Duodenal mucosa (tissue), 2 donors: ENCODE measurements at regions not wholly inside any gene's neighbourhood (a gene's known extent, or its start where the extent isn't known, plus 50 kb on each side); places are given as distances from the start of the nearest gene placed in this dataset.
"Not testable (repeated sequence)": the region's sequence is repeated elsewhere in the genome, so short reads cannot be mapped to it uniquely, and the experiment has no call there.

Experiments
- H3K27ac ChIP-seq: one replicate; pipeline ENCODE4 v1.7.0; 2013; ENCODE audit warnings: low read depth, low read length
- H3K27me3 ChIP-seq, 2 donors: one replicate each; pipeline ENCODE4 v1.7.0; 2013; ENCODE audit warnings: low read length in 2 of 2, control low read depth in 1 of 2; ENCODE audit not compliant: insufficient read depth in 2 of 2, control insufficient read depth in 1 of 2
- H3K36me3 ChIP-seq, 2 donors: one replicate each; pipeline ENCODE4 v1.7.0; 2013; ENCODE audit warnings: low read length in 2 of 2, control low read depth in 1 of 2; ENCODE audit not compliant: insufficient read depth in 2 of 2, control insufficient read depth in 1 of 2
- H3K4me1 ChIP-seq, 2 donors: one replicate each; pipeline ENCODE4 v1.7.0; 2013; ENCODE audit warnings: low read length in 2 of 2, control low read depth in 1 of 2; ENCODE audit not compliant: insufficient read depth in 2 of 2, control insufficient read depth in 1 of 2
- H3K4me3 ChIP-seq, 2 donors: one replicate each; pipeline ENCODE4 v1.7.0; 2013; ENCODE audit warnings: low read length in 2 of 2, low read depth in 1 of 2
- H3K9ac ChIP-seq, 2 donors: one replicate each; pipeline ENCODE4 v1.7.0; 2013; ENCODE audit warnings: low read length in 2 of 2, low read depth in 1 of 2
- H3K9me3 ChIP-seq, 2 donors: one replicate each; pipeline ENCODE4 v1.7.0; 2013; ENCODE audit warnings: low read length in 2 of 2, control low read depth in 1 of 2; ENCODE audit not compliant: control insufficient read depth in 1 of 2

GRCh38 chr7:138195151-138195571 lies 118.9 kb downstream of the AKR1D1 start:
- H3K27me3 ChIP-seq, result no peaks in the 10 kb centered on the region
- H3K9ac ChIP-seq, result no peak overlapping the region
- no peak overlapping the region for H3K27ac ChIP-seq
- no peaks in the 10 kb centered on the region for H3K9me3 ChIP-seq
- no peaks in the 10 kb centered on the region for H3K36me3 ChIP-seq
- no peak overlapping the region for H3K4me3 ChIP-seq
- H3K4me1 ChIP-seq, result peaks cover 8% of the 10 kb centered on the region in 2 donors

GRCh38 chr7:138196503-138196946 lies 120.3 kb downstream of the AKR1D1 start:
- H3K4me1 ChIP-seq, H3K4me3 ChIP-seq, H3K9me3 ChIP-seq, H3K9ac ChIP-seq, H3K27ac ChIP-seq, H3K36me3 ChIP-seq, H3K27me3 ChIP-seq: not testable (repeated sequence)

GRCh38 chr7:138196971-138197896 lies 121.0 kb downstream of the AKR1D1 start:
- H3K9me3 ChIP-seq, result no peaks in the 10 kb centered on the region
- no peak overlapping the region for H3K27ac ChIP-seq
- H3K9ac ChIP-seq, result no peak overlapping the region
- H3K27me3 ChIP-seq, result no peaks in the 10 kb centered on the region
- H3K4me1 ChIP-seq, result peaks cover 8% of the 10 kb centered on the region in 2 donors
- no peaks in the 10 kb centered on the region for H3K36me3 ChIP-seq
- H3K4me3 ChIP-seq, result no peak overlapping the region

- no peaks in the 10 kb centered on the region for H3K36me3 ChIP-seq
- no peaks in the 10 kb centered on the region for H3K27me3 ChIP-seq
- H3K4me3 ChIP-seq, result no peak overlapping the region
- H3K27ac ChIP-seq, result no peak overlapping the region
- H3K9ac ChIP-seq, result no peak overlapping the region
- H3K4me1 ChIP-seq, result no peaks in the 10 kb centered on the region
- peaks cover 0 to 3% of the 10 kb centered on the region in 2 donors for H3K9me3 ChIP-seq
Observed at GRCh38 chr7:138204285-138204981, 128.2 kb downstream of the AKR1D1 start.

GRCh38 chr7:138204982-138205298 lies 128.7 kb downstream of the AKR1D1 start:
- Histone ChIP-seq H3K4me1 (no peaks in the 10 kb centered on the region), H3K9me3 (peaks cover 0 to 9% of the 10 kb centered on the region in 2 donors), H3K4me3 (no peak overlapping the region), H3K36me3 (no peaks in the 10 kb centered on the region), H3K27ac (no peak overlapping the region), H3K9ac (no peak overlapping the region), H3K27me3 (no peaks in the 10 kb centered on the region)

- H3K9ac ChIP-seq, result no peak overlapping the region
- no peak overlapping the region for H3K27ac ChIP-seq
- H3K4me1 ChIP-seq, result no peaks in the 10 kb centered on the region
- H3K27me3 ChIP-seq, result no peaks in the 10 kb centered on the region
- H3K4me3 ChIP-seq, result no peak overlapping the region
- peaks cover 0 to 9% of the 10 kb centered on the region in 2 donors for H3K9me3 ChIP-seq
- no peaks in the 10 kb centered on the region for H3K36me3 ChIP-seq
Observed at GRCh38 chr7:138205614-138206150, 129.4 kb downstream of the AKR1D1 start.

GRCh38 chr7:138207555-138207971 lies 131.3 kb downstream of the AKR1D1 start:
- H3K9ac ChIP-seq, result no peak overlapping the region
- H3K4me1 ChIP-seq, result no peaks in the 10 kb centered on the region

GRCh38 chr7:138208142-138208570 lies 131.9 kb downstream of the AKR1D1 start:
- no peak overlapping the region for H3K9ac ChIP-seq
- no peaks in the 10 kb centered on the region for H3K27me3 ChIP-seq
- peaks cover 0 to 9% of the 10 kb centered on the region in 2 donors for H3K9me3 ChIP-seq
- no peak overlapping the region for H3K4me3 ChIP-seq
- H3K4me1 ChIP-seq, result no peaks in the 10 kb centered on the region
- no peak overlapping the region for H3K27ac ChIP-seq
- no peaks in the 10 kb centered on the region for H3K36me3 ChIP-seq

More at GRCh38 chr7:138207555-138207971, 131.3 kb downstream of the AKR1D1 start:
- Histone ChIP-seq H3K36me3 (no peaks in the 10 kb centered on the region), H3K4me3 (no peak overlapping the region), H3K27me3 (no peaks in the 10 kb centered on the region), H3K9me3 (peaks cover 0 to 9% of the 10 kb centered on the region in 2 donors), H3K27ac (no peak overlapping the region)

GRCh38 chr7:138208864-138209263 lies 132.6 kb downstream of the AKR1D1 start:
- Histone ChIP-seq H3K4me3 (no peak overlapping the region), H3K4me1 (no peaks in the 10 kb centered on the region), H3K9ac (no peak overlapping the region), H3K36me3 (no peaks in the 10 kb centered on the region), H3K27me3 (no peaks in the 10 kb centered on the region), H3K27ac (no peak overlapping the region), H3K9me3 (peaks cover 0 to 9% of the 10 kb centered on the region in 2 donors)

GRCh38 chr7:138212314-138212713 lies 136.1 kb downstream of the AKR1D1 start:
- Histone ChIP-seq H3K27ac (no peak overlapping the region), H3K4me1 (no peaks in the 10 kb centered on the region), H3K9me3 (peaks cover 0 to 9% of the 10 kb centered on the region in 2 donors), H3K9ac (no peak overlapping the region), H3K36me3 (no peaks in the 10 kb centered on the region), H3K4me3 (no peak overlapping the region), H3K27me3 (no peaks in the 10 kb centered on the region)
